ENCODE measurements at regions not wholly inside any gene's neighbourhood (a gene's known extent, or its start where the extent isn't known, plus 50 kb on each side); places are given as distances from the start of the nearest gene placed in this dataset.
"Not testable (repeated sequence)": the region's sequence is repeated elsewhere in the genome, so short reads cannot be mapped to it uniquely, and the experiment has no call there.

GRCh38 chr5:135279328-135279727, 119.7 kb downstream of the MACROH2A1 start:
- H3K4me3 ChIP-seq (ENCODE audit: low read depth, low read length) = no peak overlapping the region
- no peak for DNase-seq (ENCODE audit: low read depth)

- H3K4me3 ChIP-seq (ENCODE audit: low read depth, low read length) = no peak overlapping the region
- DNase-seq (ENCODE audit: low read depth) = no peak
Measured at GRCh38 chr5:135276151-135276550, 122.9 kb downstream of the MACROH2A1 start.

- no peak for DNase-seq (ENCODE audit: low read depth)
- H3K4me3 ChIP-seq (ENCODE audit: low read depth, low read length) = no peak overlapping the region
Measured at GRCh38 chr5:135273212-135273611, 125.8 kb downstream of the MACROH2A1 start.

GRCh38 chr5:135272311-135272805, 126.7 kb downstream of the MACROH2A1 start:
- no peak overlapping the region for H3K4me3 ChIP-seq (ENCODE audit: low read depth, low read length)
- no peak for DNase-seq (ENCODE audit: low read depth)

- no peak for DNase-seq (ENCODE audit: low read depth)
- H3K4me3 ChIP-seq (ENCODE audit: low read depth, low read length) = no peak overlapping the region
Measured at GRCh38 chr5:135271533-135272310, 127.3 kb downstream of the MACROH2A1 start.

- H3K4me3 ChIP-seq (ENCODE audit: low read depth, low read length) = no peak overlapping the region
- DNase-seq (ENCODE audit: low read depth) = peak; percentile 67
Measured at GRCh38 chr5:135269931-135270421, 129.1 kb downstream of the MACROH2A1 start.

GRCh38 chr5:135269199-135269598, 129.8 kb downstream of the MACROH2A1 start:
- DNase-seq (ENCODE audit: low read depth) = no peak
- no peak overlapping the region for H3K4me3 ChIP-seq (ENCODE audit: low read depth, low read length)

GRCh38 chr5:135266975-135267374, 132.1 kb downstream of the MACROH2A1 start:
- H3K4me3 ChIP-seq (ENCODE audit: low read depth, low read length) = no peak overlapping the region
- no peak for DNase-seq (ENCODE audit: low read depth)

- H3K4me3 ChIP-seq (ENCODE audit: low read depth, low read length) = no peak overlapping the region
- DNase-seq (ENCODE audit: low read depth) = no peak
Measured at GRCh38 chr5:135266303-135266635, 132.8 kb downstream of the MACROH2A1 start.

- DNase-seq (ENCODE audit: low read depth) = no peak
- H3K4me3 ChIP-seq (ENCODE audit: low read depth, low read length) = no peak overlapping the region
Measured at GRCh38 chr5:135265497-135266302, 133.3 kb downstream of the MACROH2A1 start.

- DNase-seq (ENCODE audit: low read depth) = no peak
- H3K4me3 ChIP-seq (ENCODE audit: low read depth, low read length) = no peak overlapping the region
Measured at GRCh38 chr5:135264451-135265440, 134.3 kb downstream of the MACROH2A1 start.

GRCh38 chr5:135263022-135263668, 135.9 kb downstream of the MACROH2A1 start:
- H3K4me3 ChIP-seq (ENCODE audit: low read depth, low read length) = no peak overlapping the region
- DNase-seq (ENCODE audit: low read depth) = no peak

GRCh38 chr5:135262364-135262763, 136.7 kb downstream of the MACROH2A1 start:
- DNase-seq (ENCODE audit: low read depth) = no peak
- H3K4me3 ChIP-seq (ENCODE audit: low read depth, low read length) = no peak overlapping the region

- not testable (repeated sequence) for H3K4me3 ChIP-seq (ENCODE audit: low read depth, low read length)
Measured at GRCh38 chr5:135260108-135260507, 138.9 kb downstream of the MACROH2A1 start.

GRCh38 chr5:135255461-135256178, 143.4 kb downstream of the MACROH2A1 start:
- no peak overlapping the region for H3K4me3 ChIP-seq (ENCODE audit: low read depth, low read length)
- no peak for DNase-seq (ENCODE audit: low read depth)

More at GRCh38 chr5:135260108-135260507, 138.9 kb downstream of the MACROH2A1 start:
- not testable (repeated sequence) for DNase-seq (ENCODE audit: low read depth)

GRCh38 chr5:135254183-135254582, 144.8 kb downstream of the MACROH2A1 start:
- no peak for DNase-seq (ENCODE audit: low read depth)
- no peak overlapping the region for H3K4me3 ChIP-seq (ENCODE audit: low read depth, low read length)

- no peak for DNase-seq (ENCODE audit: low read depth)
- H3K4me3 ChIP-seq (ENCODE audit: low read depth, low read length) = no peak overlapping the region
Measured at GRCh38 chr5:135253601-135254178, 145.3 kb downstream of the MACROH2A1 start.

GRCh38 chr5:135251093-135251492, 147.9 kb downstream of the MACROH2A1 start:
- no peak for DNase-seq (ENCODE audit: low read depth)
- no peak overlapping the region for H3K4me3 ChIP-seq (ENCODE audit: low read depth, low read length)

Measured in skeletal muscle cell (primary cell).